GM21619 (cell line): ENCODE measurements at regions not wholly inside any gene's neighbourhood (a gene's known extent, or its start where the extent isn't known, plus 50 kb on each side); places are given as distances from the start of the nearest gene placed in this dataset.
"Not testable (repeated sequence)": the region's sequence is repeated elsewhere in the genome, so short reads cannot be mapped to it uniquely, and the experiment has no call there.

ENCODE experiments used
- ATAC-seq: cut with Tn5 transposase; IDR thresholded peaks from one replicate; pipeline ENCODE4 v1.9.1; 2021; ENCODE audit not compliant: unreplicated experiment

- no peak for ATAC-seq
Observed at GRCh38 chr2:125582516-125582915, 1073.4 kb upstream of the GYPC start.

- ATAC-seq = no peak
Observed at GRCh38 chr2:125584732-125585131, 1071.2 kb upstream of the GYPC start.

- ATAC-seq = no peak
Observed at GRCh38 chr2:125588780-125589179, 1067.2 kb upstream of the GYPC start.

GRCh38 chr2:125591954-125592353 lies 1064.0 kb upstream of the GYPC start:
- ATAC-seq = no peak

- ATAC-seq = no peak
Observed at GRCh38 chr2:125593036-125593435, 1062.9 kb upstream of the GYPC start.

GRCh38 chr2:125596612-125597011 lies 1059.3 kb upstream of the GYPC start:
- ATAC-seq = no peak

- no peak for ATAC-seq
Observed at GRCh38 chr2:125615438-125615837, 1040.5 kb upstream of the GYPC start.

GRCh38 chr2:125630377-125630776 lies 1025.6 kb upstream of the GYPC start:
- no peak for ATAC-seq

- no peak for ATAC-seq
Observed at GRCh38 chr2:125634662-125635061, 1021.3 kb upstream of the GYPC start.

GRCh38 chr2:125638345-125638744 lies 1017.6 kb upstream of the GYPC start:
- no peak for ATAC-seq

- no peak for ATAC-seq
Observed at GRCh38 chr2:125642032-125642431, 1013.9 kb upstream of the GYPC start.

GRCh38 chr2:125643128-125643527 lies 1012.8 kb upstream of the GYPC start:
- no peak for ATAC-seq

- ATAC-seq = no peak
Observed at GRCh38 chr2:125643585-125643984, 1012.4 kb upstream of the GYPC start.

GRCh38 chr2:125644257-125644656 lies 1011.7 kb upstream of the GYPC start:
- no peak for ATAC-seq

GRCh38 chr2:125652280-125652679 lies 1003.7 kb upstream of the GYPC start:
- ATAC-seq = no peak

- no peak for ATAC-seq
Observed at GRCh38 chr2:125654226-125654625, 1001.7 kb upstream of the GYPC start.

- ATAC-seq = no peak
Observed at GRCh38 chr2:125656190-125656589, 999.8 kb upstream of the GYPC start.

GRCh38 chr2:125658583-125658982 lies 997.4 kb upstream of the GYPC start:
- no peak for ATAC-seq

- not testable (repeated sequence) for ATAC-seq
Observed at GRCh38 chr2:125660369-125660768, 995.6 kb upstream of the GYPC start.

GRCh38 chr2:125667630-125668029 lies 988.3 kb upstream of the GYPC start:
- no peak for ATAC-seq

GRCh38 chr2:125679903-125680302 lies 976.1 kb upstream of the GYPC start:
- ATAC-seq = no peak

- ATAC-seq = no peak
Observed at GRCh38 chr2:125680809-125681208, 975.1 kb upstream of the GYPC start.

GRCh38 chr2:125681576-125681975 lies 974.4 kb upstream of the GYPC start:
- ATAC-seq = no peak
